CD14-positive monocyte (primary cell): ENCODE measurements at regions not wholly inside any gene's neighbourhood (a gene's known extent, or its start where the extent isn't known, plus 50 kb on each side); places are given as distances from the start of the nearest gene placed in this dataset.

ENCODE experiments used
- DNase-seq, 3 donors: peaks; one replicate each; pipeline ENCODE4 v3.0.0-alpha.2; 2011 to 2022
- H2AFZ ChIP-seq: 2 replicates; pipeline ENCODE4 v1.6.0; 2012; ENCODE audit warnings: mild to moderate bottlenecking, low read depth, low read length, inconsistent platforms; ENCODE audit not compliant: insufficient read depth, poor library complexity, severe bottlenecking
- H3K27ac ChIP-seq, 2 donors: 1 replicate in 1 of 2; 2 replicates in 1 of 2; pipeline ENCODE4 v1.5.1; 2012 to 2013; ENCODE audit warnings: low read length in 2 of 2, control low read depth in 1 of 2, inconsistent platforms in 1 of 2, low read depth in 1 of 2, mild to moderate bottlenecking in 1 of 2
- H3K27me3 ChIP-seq, 2 donors: one replicate each; pipeline versions ENCODE4 v1.6.0 to v1.6.1; 2011 to 2013; ENCODE audit warnings: low read length in 2 of 2; ENCODE audit not compliant: control insufficient read depth in 2 of 2, insufficient read depth in 2 of 2
- H3K36me3 ChIP-seq, 2 donors: replicated peaks in 1 of 2; 1 replicate in 1 of 2; 2 replicates in 1 of 2; pipeline versions ENCODE4 v1.5.1 to v1.6.1; 2012 to 2013; ENCODE audit warnings: low read length in 2 of 2, control low read depth in 1 of 2, inconsistent platforms in 1 of 2, mild to moderate bottlenecking in 1 of 2; ENCODE audit not compliant: insufficient read depth in 2 of 2, control insufficient read depth in 1 of 2
- H3K4me1 ChIP-seq, 2 donors: 1 replicate in 1 of 2; 2 replicates in 1 of 2; pipeline versions ENCODE4 v1.5.1 to v1.6.1; 2012 to 2013; ENCODE audit warnings: low read length in 2 of 2, control low read depth in 1 of 2, inconsistent platforms in 1 of 2, mild to moderate bottlenecking in 1 of 2, moderate library complexity in 1 of 2; ENCODE audit not compliant: insufficient read depth in 2 of 2, control insufficient read depth in 1 of 2
- H3K4me2 ChIP-seq: replicated peaks from 2 replicates; pipeline ENCODE3; 2012; ENCODE audit warnings: low read length, moderate library complexity, mild to moderate bottlenecking; ENCODE audit not compliant: poor library complexity, severe bottlenecking; ENCODE audit errors: extremely low read depth
- H3K4me3 ChIP-seq, 3 experiments: fragments of 200-600 bp in 1 of 3; sonication (generic) in 1 of 3; replicated peaks in 1 of 3; 1 replicate in 2 of 3; 2 replicates in 1 of 3; pipeline ENCODE4 v1.5.1; 2011 to 2013; ENCODE audit warnings: low read length in 3 of 3, mild to moderate bottlenecking in 3 of 3, control low read depth in 2 of 3, low read depth in 2 of 3, inconsistent platforms in 1 of 3, moderate library complexity in 1 of 3
- H3K79me2 ChIP-seq: 2 replicates; pipeline ENCODE4 v1.6.0; 2012; ENCODE audit warnings: mild to moderate bottlenecking, control low read depth, inconsistent platforms, low read length, moderate library complexity; ENCODE audit not compliant: insufficient read depth
- H3K9ac ChIP-seq: 2 replicates; pipeline ENCODE4 v1.6.0; 2017; ENCODE audit warnings: low read length, mild to moderate bottlenecking; ENCODE audit not compliant: insufficient read depth, poor library complexity, severe bottlenecking
- H3K9me3 ChIP-seq, 2 donors: replicated peaks in 1 of 2; 1 replicate in 1 of 2; 2 replicates in 1 of 2; pipeline versions ENCODE4 v1.5.1 to v1.6.1; 2012 to 2013; ENCODE audit warnings: low read length in 2 of 2, control low read depth in 1 of 2; ENCODE audit not compliant: control insufficient read depth in 1 of 2, insufficient read depth in 1 of 2
- H4K20me1 ChIP-seq: 2 replicates; pipeline ENCODE4 v1.6.0; 2012; ENCODE audit warnings: mild to moderate bottlenecking, low read length, control low read depth, moderate library complexity; ENCODE audit not compliant: insufficient read depth
- H3K27ac Mint-ChIP-seq, 7 donors: one replicate each; pipeline ENCODE4 v1.8.0; 2020; ENCODE audit warnings: mild to moderate bottlenecking in 7 of 7, mixed read lengths in 7 of 7, moderate library complexity in 6 of 7, inconsistent platforms in 2 of 7
- H3K27me3 Mint-ChIP-seq, 3 donors: one replicate each; pipeline ENCODE4 v1.8.0; 2021 to 2022; ENCODE audit warnings: low read depth in 3 of 3, mild to moderate bottlenecking in 3 of 3, mixed read lengths in 3 of 3, moderate library complexity in 3 of 3, inconsistent platforms in 1 of 3
- H3K36me3 Mint-ChIP-seq, 2 donors: one replicate each; pipeline ENCODE4 v1.8.0; 2020; ENCODE audit warnings: mixed read lengths in 2 of 2, inconsistent platforms in 1 of 2, mild to moderate bottlenecking in 1 of 2
- H3K4me1 Mint-ChIP-seq: one replicate; pipeline ENCODE4 v1.8.0; 2020; ENCODE audit warnings: mild to moderate bottlenecking, mixed read lengths
- H3K4me3 Mint-ChIP-seq, 2 donors: one replicate each; pipeline ENCODE4 v1.8.0; 2020; ENCODE audit warnings: mild to moderate bottlenecking in 2 of 2, mixed read lengths in 2 of 2, moderate library complexity in 1 of 2
- H3K9me3 Mint-ChIP-seq, 7 donors: one replicate each; pipeline ENCODE4 v1.8.0; 2020 to 2022; ENCODE audit warnings: mixed read lengths in 7 of 7, mild to moderate bottlenecking in 6 of 7, moderate library complexity in 6 of 7, inconsistent platforms in 2 of 7
- CTCF ChIP-seq: fragments of 200-600 bp; IDR thresholded peaks from one replicate; pipeline ENCODE4 v1.8.0; 2022; ENCODE audit warnings: antibody characterized with exemption, mild to moderate bottlenecking
- WGBS: methylation state at CpG from one replicate; pipeline ENCODE4 v1.1.5; 2013; ENCODE audit warnings: missing lambda C conversion rate; ENCODE audit not compliant: insufficient coverage; 5-methylcytosine and 5-hydroxymethylcytosine counted together
- intact Hi-C, 2 donors: fragments of 100-400 bp; cut with micrococcal nuclease; formaldehyde crosslinking; loops; one replicate each; pipeline versions ENCODE4 v1.15.0 to v1.15.1; 2023

GRCh38 chr2:103222969-103223368 is 461.1 kb downstream of the TMEM182 start:
- no peak overlapping the region for H3K4me2 ChIP-seq
- H3K27ac Mint-ChIP-seq = no peak overlapping the region
- no peak overlapping the region for H3K27ac ChIP-seq
- intact Hi-C loops = no loop called here
- H3K4me3 ChIP-seq = no peak overlapping the region
- H3K9ac ChIP-seq = no peak overlapping the region
- no peak for DNase-seq
- no peaks in the 10 kb centered on the region for H3K27me3 ChIP-seq
- H3K4me1 Mint-ChIP-seq = no peaks in the 10 kb centered on the region
- H3K36me3 ChIP-seq = no peaks in the 10 kb centered on the region
- H4K20me1 ChIP-seq = no peaks in the 10 kb centered on the region
- H2AFZ ChIP-seq = no peak overlapping the region
- no peaks in the 10 kb centered on the region for H3K79me2 ChIP-seq
- no peaks in the 10 kb centered on the region for H3K27me3 Mint-ChIP-seq
- no peaks in the 10 kb centered on the region for H3K4me1 ChIP-seq
- H3K4me3 Mint-ChIP-seq = no peak overlapping the region
- no peaks in the 10 kb centered on the region for H3K9me3 ChIP-seq
- no peak for TF ChIP-seq CTCF
- H3K36me3 Mint-ChIP-seq = no peaks in the 10 kb centered on the region
- peaks cover 0 to 4% (median 2%) of the 10 kb centered on the region in 7 donors for H3K9me3 Mint-ChIP-seq

- no peaks in the 10 kb centered on the region for H3K36me3 ChIP-seq
- no peak overlapping the region for H3K27ac ChIP-seq
- H3K36me3 Mint-ChIP-seq = no peaks in the 10 kb centered on the region
- no peak overlapping the region for H2AFZ ChIP-seq
- H3K4me1 Mint-ChIP-seq = no peaks in the 10 kb centered on the region
- no peaks in the 10 kb centered on the region for H3K27me3 Mint-ChIP-seq
- no peaks in the 10 kb centered on the region for H3K4me1 ChIP-seq
- no peak overlapping the region for H3K4me2 ChIP-seq
- no peaks in the 10 kb centered on the region for H3K79me2 ChIP-seq
- WGBS = no CpG with 5 or more reads among the region's 1 CpG
- TF ChIP-seq CTCF = no peak
- intact Hi-C loops = no loop called here
- H3K4me3 Mint-ChIP-seq = no peak overlapping the region
- no peak overlapping the region for H3K4me3 ChIP-seq
- no peaks in the 10 kb centered on the region for H3K9me3 ChIP-seq
- peaks cover 0 to 2% (median 0%) of the 10 kb centered on the region in 7 donors for H3K9me3 Mint-ChIP-seq
- no peak overlapping the region for H3K27ac Mint-ChIP-seq
- DNase-seq = no peak
- no peak overlapping the region for H3K9ac ChIP-seq
- no peaks in the 10 kb centered on the region for H4K20me1 ChIP-seq
- H3K27me3 ChIP-seq = no peaks in the 10 kb centered on the region
These were observed 469.0 kb downstream of the TMEM182 start for GRCh38 chr2:103230796-103231195.
